ENCODE measurements at regions not wholly inside any gene's neighbourhood (a gene's known extent, or its start where the extent isn't known, plus 50 kb on each side); places are given as distances from the start of the nearest gene placed in this dataset.

DNA sequence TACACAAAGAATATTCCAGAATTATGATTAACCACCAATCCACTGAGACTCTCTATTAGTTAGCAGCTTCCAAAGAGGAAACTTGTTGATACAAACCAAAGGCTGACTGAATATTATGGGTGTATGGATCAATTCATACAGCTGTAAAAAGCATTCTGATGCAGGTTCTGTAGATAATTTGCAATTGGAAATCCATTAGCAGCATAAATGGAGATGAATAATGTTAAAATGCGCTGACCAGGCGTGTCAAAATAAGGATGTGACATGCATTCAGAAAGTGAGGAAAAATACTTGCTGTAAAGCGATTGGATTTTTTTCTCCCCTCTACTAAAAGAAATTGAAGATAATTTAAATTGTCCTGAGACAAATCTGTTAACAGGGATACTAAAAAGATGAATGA is 169.0 kb upstream of the DDX18 start:
- TF ChIP-seq, protein P1, sequence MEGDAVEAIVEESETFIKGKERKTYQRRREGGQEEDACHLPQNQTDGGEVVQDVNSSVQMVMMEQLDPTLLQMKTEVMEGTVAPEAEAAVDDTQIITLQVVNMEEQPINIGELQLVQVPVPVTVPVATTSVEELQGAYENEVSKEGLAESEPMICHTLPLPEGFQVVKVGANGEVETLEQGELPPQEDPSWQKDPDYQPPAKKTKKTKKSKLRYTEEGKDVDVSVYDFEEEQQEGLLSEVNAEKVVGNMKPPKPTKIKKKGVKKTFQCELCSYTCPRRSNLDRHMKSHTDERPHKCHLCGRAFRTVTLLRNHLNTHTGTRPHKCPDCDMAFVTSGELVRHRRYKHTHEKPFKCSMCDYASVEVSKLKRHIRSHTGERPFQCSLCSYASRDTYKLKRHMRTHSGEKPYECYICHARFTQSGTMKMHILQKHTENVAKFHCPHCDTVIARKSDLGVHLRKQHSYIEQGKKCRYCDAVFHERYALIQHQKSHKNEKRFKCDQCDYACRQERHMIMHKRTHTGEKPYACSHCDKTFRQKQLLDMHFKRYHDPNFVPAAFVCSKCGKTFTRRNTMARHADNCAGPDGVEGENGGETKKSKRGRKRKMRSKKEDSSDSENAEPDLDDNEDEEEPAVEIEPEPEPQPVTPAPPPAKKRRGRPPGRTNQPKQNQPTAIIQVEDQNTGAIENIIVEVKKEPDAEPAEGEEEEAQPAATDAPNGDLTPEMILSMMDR (IDR thresholded peaks at IDR 0.05; ENCODE audit: insufficient read depth, low read depth, low read length) = no peak
- no peak for TF ChIP-seq EZH2 (IDR thresholded peaks at IDR 0.05; ENCODE audit: insufficient read depth, low read length)
